ENCODE measurements at regions not wholly inside any gene's neighbourhood (a gene's known extent, or its start where the extent isn't known, plus 50 kb on each side); places are given as distances from the start of the nearest gene placed in this dataset.
"Not testable (repeated sequence)": the region's sequence is repeated elsewhere in the genome, so short reads cannot be mapped to it uniquely, and the experiment has no call there.

DNA sequence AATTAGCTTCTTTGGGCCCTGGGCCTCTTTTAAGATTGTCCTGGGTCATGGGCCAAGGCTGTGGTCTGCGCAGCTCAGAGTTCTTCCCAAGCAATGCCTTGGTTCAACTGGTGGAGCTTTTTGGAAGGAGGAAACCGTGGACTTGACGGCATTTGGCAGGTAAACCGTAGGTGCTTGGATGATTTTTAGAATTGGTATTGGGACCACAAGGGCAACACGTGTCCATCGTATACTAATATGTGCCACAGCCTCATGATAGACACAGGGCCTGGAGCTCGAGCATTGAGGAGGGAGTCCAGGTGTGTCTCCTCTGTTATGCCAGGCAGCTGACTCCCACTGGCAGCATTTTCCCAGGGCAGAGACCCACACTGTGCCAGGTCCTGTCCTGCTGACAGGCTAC, 120.9 kb upstream of the PITX1 start:
- no peak for FAIRE-seq

DNA sequence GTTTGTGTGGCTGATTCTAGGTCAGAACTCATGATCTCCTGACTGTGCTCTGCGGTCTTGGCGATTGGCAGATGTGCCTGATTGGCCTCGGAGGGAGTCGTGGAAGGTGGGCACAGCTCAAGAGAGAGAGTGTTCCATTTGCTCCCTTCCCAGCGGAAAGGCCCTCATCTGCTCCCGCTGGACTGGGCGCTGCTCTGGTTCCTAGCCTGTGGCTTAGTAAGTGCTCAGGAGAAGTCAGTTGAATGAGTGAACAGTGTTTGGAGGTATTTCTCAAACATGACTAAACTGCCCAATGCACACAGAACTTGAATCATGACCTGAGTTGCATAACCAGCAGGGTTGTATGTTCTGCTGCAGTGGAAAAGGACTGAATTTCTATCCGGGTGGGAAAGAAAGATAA, 120.2 kb upstream of the PITX1 start:
- no peak for FAIRE-seq

GRCh38 chr5:135153661-135154060, 119.6 kb upstream of the PITX1 start:
- FAIRE-seq = no peak

- no peak for FAIRE-seq
Measured at GRCh38 chr5:135153259-135153658, 119.2 kb upstream of the PITX1 start.

GRCh38 chr5:135151660-135152059, 117.6 kb upstream of the PITX1 start:
- FAIRE-seq = not testable (repeated sequence)

DNA sequence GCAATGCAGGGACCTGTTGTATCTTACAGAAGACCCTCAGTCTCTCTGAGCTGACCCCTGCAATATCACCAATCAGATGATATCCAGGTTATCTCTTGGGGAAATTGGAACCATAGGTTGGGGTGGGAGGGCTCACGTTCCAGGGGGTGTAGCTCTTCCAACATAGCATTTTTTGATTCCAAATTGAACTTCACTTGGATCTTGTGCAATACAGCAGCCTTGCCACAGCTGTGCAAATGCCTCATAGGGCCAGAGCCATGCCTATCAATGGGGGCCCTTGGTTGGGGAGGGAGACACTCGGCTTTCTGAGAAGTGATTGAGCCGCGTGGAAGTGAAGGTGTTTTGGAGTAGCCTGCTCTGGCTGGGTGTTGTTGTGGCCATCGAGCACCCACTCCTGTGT, 117.2 kb upstream of the PITX1 start:
- no peak for FAIRE-seq

DNA sequence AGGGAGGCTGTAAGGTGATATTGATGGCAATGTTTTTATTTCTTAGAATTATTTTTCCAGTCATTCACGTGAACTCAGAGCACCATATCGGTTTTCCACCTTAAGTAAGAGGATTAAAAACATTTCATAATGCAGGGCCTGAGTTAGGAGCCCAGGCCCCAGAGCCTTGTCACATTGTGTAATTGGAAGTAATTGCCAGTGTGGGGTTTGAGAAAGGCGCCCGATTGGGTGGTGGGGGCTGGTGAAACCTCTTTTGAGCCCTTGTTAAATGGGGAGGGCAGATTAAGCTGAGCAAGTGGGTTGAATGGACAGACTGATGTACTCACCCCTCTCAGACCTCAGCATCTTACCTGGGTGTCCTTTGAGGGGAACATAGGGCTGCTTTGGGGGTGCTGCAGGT, 116.7 kb upstream of the PITX1 start:
- FAIRE-seq = no peak

GRCh38 chr5:135149956-135150723, 116.1 kb upstream of the PITX1 start:
- FAIRE-seq = no peak

DNA sequence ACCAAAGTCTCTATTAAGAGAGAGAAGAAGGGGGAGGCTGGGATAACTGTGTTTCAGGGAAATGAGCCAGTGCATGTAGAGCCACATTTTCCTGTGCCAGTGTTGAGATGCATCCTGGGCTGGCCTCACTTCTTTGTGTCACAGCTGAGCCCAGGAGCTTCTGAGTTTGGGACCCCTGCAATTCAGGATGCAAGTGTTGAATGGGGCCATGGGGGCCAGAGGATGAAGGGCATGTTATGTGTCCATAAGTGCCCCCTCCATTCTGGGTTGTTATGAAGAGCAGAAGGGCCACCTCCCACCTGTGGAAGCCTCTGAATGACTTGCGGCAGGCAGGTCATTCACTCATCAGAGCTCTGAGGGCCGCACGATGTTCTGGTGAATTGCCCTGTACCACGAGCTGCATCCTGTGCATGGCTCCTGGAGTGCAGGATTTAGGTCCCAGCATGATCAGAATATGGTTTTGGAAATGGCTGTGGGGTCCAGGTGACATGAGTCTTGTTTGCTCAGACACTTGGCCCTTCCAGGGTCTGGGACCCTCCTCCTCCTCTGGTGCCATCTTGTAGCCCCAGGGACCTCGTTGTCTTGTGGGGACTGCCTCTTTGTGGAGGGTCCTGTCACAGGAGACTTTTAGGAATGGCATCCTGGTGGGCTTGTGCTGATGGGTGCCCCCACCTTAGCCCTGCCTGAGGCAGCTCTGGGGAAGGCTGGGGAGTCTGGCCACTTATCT, 115.4 kb upstream of the PITX1 start:
- FAIRE-seq = no peak

GRCh38 chr5:135147294-135148090, 113.5 kb upstream of the PITX1 start:
- no peak for FAIRE-seq

DNA sequence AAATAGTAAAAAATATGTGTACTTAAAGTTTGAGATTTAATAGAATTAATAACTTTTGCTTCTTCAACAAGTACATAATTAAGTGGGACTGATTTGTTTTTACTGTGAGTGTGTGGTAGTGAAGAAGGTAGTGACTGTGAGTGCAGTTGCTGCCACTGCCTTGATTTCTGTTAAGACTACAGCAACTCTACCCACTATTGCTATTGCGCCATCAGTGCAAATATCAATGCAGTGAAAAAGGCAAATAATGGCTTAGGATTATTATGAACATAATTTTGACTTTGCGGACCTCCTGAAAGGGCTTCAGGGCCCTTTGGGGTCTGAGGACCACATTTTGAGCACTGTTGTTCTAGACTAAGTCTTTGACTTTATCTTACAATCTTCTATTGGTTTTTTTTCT, 112.0 kb upstream of the PITX1 start:
- FAIRE-seq = no peak

DNA sequence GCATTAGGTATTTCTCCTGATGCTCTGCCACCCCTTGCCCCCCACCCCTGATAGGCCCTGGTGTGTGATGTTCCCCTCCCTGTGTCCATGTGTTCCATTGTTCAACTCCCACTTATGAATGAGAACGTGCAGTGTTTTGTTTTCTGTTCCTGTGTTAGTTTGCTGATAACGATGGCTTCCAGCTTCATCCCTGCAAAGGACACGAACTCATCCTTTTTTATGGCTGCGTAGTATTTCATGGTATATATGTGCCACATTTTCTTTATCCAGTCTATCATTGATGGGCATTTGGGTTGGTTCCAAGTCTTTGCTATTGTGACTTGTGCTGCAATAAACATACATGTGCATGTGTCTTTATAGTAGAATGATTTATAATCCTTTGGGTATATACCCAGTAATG, 109.7 kb upstream of the PITX1 start:
- FAIRE-seq = not testable (repeated sequence)

GRCh38 chr5:135141303-135142268, 107.6 kb upstream of the PITX1 start:
- FAIRE-seq = no peak

DNA sequence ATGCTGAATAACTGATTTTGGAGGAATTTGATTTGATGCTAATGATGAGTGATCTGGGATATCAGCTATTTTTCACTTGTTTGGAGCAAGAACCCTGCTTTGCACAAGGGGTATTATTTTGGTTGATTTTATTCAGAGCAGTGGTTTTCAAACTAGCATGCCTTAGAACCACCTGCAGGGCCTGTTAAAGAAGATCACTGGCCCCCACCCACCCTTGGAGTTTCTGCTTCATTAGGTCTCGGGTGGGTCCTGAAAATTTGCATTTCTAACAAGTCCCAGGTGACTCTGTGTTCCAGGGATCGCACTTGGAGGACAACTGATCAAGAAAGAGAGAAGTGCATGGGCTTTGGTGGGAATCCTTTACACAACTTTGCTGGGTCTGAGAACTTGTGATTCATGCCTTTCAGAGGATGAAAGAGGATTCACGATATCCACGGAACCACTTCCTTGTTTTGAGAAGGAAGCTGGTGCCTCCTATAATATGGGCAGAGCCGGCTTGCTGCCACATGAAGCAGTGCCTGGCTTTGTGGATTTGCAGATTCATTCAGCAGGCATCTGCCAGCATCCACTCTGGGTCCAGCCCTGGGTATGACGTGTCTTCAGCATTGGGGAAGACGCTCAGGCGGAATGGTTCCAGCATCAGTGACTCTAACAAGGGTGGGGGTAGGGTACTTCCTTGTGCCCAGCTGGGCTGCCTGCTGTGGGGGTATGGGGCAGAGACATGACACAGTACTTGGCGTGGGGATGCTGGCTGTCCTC, 106.6 kb upstream of the PITX1 start:
- FAIRE-seq = no peak

- FAIRE-seq = no peak
Measured at GRCh38 chr5:135139381-135140134, 105.5 kb upstream of the PITX1 start.

- no peak for FAIRE-seq
Measured at GRCh38 chr5:135138116-135138850, 104.3 kb upstream of the PITX1 start.

- no peak for FAIRE-seq
Measured at GRCh38 chr5:135137146-135137915, 103.3 kb upstream of the PITX1 start.

DNA sequence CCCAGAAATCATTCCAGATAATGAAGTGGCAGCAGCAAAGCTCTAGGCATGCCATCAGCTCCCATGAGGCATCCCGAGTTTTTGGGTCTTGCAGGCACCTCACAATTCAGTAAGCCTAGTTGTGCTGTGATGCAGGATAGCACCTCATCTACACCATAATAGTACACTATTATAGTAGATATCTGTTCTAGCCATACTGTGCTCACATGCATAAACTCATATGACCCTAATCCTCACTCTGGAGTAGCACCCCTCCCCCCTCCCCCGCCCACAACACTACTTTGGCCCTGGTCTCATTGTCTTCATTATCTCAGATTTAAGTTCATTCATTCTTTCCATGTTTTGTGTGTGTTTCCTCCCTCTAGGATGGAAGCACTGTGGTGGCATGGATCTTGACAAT, 102.5 kb upstream of the PITX1 start:
- no peak for FAIRE-seq

DNA sequence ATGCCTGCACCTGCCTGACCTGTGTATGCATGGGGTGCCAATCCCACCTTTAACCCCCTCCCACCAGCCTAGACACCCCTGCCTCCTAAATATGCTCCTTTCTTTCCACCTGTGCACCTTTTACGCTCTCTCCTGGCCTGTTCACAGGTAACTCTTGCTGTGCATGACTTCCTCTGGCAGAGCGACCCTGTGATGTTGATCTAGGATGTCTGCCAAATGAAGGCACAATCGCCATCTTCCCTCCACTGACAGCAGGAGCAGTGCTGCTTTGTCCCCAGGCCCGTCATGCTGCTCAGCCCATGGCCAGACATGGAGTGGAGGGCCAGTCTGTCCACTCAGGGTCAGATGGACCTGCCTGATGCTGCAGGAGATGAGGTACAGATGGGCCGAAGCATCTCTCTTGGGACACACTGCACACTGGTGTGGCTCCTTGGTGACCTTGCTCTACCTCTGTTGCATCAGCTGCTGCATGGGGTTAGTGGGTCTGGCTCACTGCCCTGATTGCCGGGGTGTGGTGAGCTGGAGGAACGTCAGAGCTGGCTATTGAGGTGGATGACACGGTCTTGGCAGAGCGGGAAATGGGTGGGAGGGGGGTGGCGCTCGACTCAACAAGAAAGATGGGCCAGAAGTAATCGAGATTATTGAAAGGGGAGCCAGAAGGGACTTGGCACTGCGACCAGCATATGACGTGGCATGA, 101.7 kb upstream of the PITX1 start:
- FAIRE-seq = no peak
